HPDE6-E6E7 (cell line): ENCODE measurements at regions not wholly inside any gene's neighbourhood (a gene's known extent, or its start where the extent isn't known, plus 50 kb on each side); places are given as distances from the start of the nearest gene placed in this dataset.
"Not testable (repeated sequence)": the region's sequence is repeated elsewhere in the genome, so short reads cannot be mapped to it uniquely, and the experiment has no call there.

Source experiments
- DNase-seq: peaks from one replicate; pipeline ENCODE4 v3.0.0; 2011; ENCODE audit warnings: missing footprints; ENCODE audit errors: extremely low spot score

DNA sequence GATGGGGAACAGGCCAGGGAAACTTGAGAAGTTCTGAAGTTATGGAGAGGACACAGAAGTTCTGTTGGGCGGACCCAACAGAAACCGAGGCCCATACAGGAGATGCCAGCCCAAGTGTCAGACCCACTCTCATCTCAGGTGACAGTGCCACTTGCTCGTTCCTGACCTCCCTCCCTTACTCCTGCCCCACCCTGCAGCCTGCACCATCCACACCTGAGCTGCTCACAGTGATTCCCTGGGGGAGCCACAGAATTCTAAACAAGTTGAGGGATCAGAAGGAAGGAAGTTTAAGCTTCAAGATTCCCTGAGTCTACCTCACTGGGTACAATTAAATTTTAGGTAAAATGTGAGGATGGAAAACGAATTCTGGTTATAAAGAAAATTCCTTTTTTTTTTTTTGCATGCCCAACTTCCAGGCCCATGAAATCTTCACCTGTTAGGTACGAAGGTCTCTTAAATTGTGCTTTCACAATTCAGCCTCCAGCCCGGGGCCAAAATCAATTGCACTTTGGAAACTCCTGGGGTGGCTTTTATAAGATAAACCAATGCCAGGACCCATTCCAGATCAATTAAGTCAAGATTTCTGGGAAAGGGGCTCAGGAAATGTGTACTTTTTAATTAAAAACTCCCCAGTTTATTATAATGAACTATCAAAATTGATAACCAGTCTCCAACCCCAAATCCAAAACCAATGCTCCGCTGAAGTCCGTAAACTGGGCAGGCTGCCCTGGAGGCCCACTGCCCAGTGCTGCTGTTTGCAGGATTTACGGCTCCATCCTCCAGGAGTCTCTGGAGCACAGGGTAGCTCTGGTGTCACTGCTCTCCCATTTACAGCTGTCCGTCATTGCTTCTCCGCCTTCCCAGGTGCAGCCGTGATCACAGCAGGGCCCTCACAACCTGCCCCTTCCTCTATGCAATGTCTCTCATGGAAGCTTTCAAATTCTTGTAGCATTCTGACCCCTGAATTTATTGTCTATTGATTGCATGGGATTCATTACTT, 643.5 kb downstream of the UQCRFS1 start:
- DNase-seq = no peak

DNA sequence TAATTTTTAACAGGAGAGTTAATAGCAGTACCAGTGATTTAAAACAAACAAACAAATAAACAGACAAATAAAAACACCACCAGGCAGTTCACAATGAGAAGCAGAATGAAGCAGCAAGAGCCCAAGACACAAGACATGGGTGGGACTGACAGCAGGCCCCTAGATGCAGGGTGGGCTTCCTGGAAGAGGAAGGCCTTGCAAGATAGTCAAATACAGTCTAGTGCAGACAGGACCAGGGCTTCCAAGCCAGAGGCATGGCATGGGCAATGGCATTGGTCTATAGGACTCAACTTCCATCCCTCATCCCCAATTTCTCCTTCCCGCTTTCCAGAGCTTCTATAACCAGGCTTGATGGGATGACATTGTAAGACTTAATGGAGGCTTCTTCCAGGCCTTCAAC, 645.1 kb downstream of the UQCRFS1 start:
- DNase-seq = no peak

DNA sequence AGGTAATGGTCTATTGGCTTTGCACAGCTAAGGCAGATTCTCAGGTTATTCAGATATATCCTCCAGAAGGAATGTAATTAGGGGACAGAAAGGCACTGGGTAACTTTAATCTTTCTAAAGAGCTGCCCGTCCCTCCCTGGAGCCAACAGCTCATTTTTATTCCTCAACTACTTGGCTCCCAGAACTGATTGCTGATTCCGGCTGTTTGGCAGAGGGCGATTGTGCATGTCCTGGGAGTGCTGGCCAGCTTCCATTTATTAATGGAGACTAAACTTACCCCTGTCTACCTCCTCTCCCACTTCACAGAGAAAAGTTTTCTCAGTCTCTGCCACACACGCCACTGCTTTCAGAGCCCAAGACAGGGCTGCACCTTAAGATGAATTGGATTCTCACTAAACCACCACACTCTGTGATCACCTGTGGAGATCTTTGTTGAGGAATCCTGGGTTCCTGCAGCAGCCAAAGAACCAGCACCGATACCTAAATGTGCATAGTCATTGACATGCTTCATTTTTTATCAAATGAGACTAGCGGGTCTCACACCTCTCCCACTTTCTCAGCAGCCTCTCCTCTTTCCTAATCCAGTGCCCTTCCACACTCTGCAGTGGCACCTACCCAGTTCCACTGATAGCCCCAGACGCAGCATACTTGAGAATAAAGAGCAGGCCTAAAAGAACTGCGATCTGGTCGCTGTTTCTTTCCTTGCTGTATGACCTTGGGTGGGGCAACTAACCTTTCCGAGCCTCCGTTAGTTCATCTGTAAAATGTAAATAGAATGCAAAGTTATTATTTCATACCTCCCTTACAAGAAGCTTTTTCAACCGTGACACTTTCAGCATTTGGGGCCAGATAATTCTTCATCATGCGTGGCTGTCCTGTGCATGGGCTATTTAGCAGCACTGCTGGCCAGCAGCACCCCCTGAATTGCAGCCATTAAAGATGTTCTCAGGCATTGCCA, 648.7 kb downstream of the UQCRFS1 start:
- DNase-seq = no peak

DNA sequence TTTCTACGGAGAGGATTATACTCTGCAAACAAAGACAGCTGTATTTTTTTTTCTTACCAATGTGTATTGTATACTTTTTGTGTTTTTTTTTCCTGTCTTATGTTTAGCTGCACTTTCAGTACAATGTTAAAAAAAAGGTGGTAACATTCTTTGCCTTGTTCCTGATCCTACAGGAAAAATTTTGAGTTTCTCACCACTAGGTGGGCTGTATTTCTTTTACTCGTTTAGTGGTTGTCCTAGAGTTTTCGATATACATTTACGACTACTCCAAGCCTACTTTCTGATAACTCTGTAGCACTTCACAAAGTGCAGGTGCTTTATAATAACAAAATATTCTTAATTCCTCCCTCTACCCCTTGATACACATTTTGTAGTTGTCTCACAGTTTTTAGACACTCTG, 652.2 kb downstream of the UQCRFS1 start:
- no peak for DNase-seq

DNA sequence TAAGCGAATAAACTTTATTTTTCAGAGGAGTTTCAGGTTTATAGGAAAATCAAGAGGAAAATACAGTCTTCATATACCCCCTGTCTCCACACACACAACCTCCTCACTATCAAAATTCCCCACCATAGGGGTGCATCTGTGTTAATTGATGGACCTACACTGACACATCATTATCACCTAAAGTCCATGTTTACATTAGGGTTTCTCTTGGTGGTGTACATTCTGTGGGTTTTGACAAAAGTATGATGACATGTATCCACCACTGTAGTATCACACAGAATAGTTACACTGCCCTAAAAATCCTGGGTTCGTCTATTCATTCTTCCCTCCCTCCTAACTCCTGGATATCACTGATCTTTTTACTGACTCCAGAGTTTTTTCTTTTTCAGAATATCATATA, 654.2 kb downstream of the UQCRFS1 start:
- DNase-seq = no peak

DNA sequence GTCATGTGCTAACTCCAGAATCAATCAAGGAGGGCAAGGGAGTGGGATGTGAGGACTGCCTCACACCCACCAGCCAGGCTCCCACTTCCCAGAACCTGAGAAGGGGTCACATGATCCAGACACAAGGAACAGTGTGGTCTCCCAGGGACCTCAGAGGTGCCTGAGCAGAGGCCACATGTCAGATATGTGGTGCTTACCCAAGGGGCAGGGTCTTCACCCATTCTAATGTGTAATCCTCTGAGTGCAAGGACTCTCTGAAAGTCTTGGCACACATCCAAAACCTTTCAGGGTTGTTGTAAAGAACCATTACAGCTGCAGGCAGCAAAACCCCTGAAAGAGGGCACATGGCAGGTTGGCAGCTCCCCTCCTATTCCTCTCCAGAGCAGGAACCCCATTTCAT, 656.6 kb downstream of the UQCRFS1 start:
- DNase-seq = no peak

DNA sequence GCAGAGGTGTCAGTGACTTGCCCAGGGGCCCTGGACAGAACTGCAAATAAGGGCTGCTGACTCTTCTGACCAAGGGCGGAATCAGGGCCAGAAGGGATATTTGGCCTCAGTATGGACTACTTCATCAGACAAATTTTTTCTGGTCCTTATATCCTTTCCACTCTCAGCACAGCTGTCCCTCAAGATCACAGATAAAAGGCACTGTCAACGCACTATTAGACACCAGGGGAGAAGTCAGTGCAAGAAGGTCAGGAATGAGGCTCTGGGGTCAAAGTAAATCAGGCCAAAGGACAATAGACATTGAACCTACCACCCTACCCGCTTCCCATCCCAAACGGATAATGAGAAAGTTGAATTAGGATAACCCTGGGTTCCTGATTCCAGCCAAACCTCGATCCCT, 657.6 kb downstream of the UQCRFS1 start:
- DNase-seq = no peak

DNA sequence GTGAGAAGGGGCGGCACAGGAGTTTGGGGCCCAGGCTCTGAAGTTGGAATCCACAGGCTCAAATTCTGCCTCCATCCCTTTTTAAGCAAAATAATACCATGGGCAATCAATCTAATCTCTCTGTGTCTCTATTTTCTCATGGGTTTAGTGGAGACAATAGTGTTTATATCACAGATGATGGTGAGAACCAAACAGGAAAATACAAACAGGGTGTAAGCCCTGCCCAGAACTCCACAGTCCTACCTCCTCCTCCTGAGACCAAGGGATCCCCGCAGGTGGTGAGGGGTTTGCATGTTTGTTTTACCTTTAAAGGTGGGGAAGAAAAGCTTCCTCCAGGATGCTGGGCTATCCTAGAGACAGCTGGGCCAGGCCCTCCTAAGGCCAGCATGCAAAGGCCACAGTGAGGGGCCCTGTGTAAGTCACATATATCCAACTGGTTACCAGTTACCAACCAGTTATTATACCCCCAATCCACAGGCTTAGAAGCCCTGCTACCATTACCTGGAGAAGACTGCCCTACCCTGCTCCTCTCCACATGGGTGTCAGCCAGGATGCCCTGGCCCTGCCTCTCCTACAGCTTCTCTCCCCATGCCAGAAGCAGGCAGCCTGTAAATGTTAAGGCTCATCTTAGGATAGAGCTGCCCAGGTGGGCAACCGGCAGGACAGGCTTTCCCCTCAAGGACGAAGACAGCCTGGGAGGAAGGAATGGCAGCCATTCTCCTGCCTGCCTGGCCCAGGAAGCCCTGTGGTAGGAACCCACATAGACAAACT, 658.4 kb downstream of the UQCRFS1 start:
- DNase-seq = no peak

DNA sequence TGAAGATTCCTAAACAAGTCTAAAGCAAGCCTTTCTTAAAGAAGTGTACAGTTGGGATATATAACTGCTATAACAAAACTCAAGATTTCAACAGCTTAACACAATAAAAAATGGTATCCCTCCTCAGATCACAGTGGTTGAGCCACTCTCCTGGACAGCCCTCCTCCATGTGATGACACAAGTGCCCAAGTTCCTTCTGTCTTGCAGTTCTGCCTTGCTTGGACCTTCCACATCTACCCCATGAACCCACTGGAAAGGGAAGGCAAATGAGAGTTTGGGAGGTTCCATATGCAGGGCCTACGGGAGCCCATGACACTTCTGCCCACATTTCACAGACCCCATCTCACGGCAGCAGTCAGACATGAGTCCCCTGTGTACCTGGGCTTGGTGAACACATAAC, 659.2 kb downstream of the UQCRFS1 start:
- DNase-seq = no peak

DNA sequence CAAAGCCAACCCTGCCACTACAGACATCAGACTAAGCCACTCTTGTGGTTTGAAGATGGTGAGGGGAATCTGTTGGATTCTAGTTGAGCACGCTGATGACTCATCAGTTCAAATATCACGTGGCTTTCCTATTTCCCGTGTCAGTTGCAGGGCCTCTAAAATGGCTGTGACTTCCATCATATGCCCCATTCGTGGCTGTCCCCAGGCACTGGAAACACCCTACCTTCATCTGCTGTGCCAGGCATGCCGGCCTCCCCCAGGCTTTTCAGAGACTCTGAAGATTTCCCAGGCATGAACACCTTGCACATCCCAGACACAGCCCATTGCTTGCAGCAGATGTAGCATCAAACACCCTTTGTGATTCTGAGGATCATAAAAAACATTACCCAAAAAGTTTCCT, 659.9 kb downstream of the UQCRFS1 start:
- no peak for DNase-seq

DNA sequence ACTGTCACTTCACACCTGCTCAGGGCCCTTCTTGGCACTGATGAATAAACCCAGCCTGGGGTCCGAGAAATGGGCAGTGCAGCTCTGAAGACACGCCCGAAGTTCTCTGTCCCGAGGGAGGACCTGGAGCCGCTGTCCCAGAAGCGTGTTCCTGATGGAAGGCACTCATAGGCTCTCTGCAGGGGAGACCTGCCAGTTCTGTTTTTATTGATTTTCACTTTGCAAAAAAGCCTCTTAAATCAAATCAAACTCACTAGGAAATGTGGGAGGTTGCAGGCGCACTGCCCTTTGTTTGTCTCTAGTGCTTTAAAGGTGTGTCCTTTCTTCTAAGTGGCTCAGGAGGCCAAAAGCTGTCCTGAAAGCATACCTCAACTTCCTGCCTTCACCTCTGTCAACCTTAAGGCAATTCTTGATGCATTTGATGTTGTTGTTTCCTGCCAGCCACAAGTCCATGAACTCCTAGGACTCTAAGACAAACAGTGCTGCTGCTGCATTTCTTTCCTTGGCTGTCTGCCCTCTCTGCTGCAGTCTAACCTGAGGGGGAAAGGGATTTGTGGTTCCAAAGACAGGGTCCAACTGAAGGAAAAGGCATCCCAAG, 663.2 kb downstream of the UQCRFS1 start:
- no peak for DNase-seq

DNA sequence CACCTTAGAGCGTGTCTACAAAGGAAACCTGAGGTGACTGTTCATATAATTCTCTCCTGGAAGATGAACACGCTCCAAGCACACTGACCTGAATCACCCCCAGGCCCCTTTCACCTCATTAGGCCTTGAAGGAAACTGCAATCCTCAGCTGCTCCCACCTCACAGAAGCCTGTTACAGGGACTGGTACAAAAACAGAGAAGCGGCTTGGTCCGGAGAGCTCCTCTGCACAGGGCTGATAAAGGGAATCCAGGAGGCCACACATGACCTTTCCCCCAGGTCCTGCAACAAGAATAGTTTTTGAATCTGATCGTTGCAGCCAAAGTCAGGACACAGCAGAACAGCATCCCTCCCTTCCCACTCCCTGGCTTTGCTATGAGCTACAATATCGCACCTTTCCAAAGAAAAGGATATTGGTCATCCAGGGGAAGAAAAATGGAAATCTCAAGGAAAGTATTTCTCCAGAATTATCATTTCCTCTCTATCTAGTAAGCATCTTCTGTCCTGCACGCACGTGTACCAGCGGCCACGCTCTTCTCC, 666.7 kb downstream of the UQCRFS1 start:
- DNase-seq = no peak

DNA sequence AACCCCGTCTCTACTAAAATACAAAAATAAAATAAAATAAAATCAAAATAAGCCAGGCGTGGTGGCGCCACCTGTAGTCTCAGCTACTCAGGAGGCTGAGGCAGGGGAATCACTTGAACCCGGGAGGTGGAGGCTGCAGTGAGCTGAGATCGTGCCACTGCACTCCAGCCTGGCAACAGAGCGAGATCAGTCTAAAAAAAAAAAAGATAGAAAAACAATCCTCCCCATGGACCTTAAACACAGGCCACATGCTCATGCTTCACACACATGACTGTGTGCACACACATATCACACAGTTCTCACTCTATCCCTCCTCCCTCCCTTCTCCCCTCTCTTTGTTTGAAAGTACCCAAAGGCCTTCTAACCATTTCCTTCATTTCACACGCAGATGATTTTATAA, 667.6 kb downstream of the UQCRFS1 start:
- not testable (repeated sequence) for DNase-seq

DNA sequence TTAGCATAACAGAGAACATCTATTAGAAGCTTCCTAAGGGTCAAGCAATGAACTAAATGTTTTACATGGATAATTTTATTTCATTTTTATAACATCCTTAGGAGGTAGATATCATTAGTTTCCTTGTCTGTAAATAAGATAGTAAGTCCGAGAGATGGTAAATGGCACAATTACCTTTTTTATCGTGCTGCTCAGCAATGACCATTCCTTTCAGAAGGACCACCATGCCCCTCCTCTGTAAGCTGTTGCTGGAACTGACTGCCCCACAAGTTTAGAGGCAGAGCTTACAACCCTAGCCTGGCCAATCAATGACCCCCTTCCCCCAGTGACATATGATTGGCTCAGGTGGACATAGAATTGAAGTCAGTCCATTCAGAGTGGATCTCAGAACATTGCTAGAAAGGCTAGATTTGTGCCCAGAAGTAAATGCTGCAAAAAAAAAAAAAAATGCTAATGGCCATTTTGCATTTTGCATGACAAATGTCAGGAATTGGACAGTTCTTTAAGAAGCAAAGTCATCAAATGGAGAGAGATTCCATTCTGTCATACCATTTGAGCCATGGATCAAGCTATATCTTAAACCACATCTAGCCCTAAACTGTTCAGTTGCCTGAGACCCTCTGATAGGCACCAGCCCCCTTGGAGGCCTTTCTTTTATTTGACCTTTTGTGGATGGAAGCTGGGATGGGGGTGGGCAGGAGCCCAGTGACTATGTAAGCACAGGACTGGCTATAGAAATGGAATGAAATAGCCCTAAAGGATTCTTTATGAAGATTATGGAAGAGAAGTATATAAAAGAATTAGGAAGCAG, 668.3 kb downstream of the UQCRFS1 start:
- no peak for DNase-seq

DNA sequence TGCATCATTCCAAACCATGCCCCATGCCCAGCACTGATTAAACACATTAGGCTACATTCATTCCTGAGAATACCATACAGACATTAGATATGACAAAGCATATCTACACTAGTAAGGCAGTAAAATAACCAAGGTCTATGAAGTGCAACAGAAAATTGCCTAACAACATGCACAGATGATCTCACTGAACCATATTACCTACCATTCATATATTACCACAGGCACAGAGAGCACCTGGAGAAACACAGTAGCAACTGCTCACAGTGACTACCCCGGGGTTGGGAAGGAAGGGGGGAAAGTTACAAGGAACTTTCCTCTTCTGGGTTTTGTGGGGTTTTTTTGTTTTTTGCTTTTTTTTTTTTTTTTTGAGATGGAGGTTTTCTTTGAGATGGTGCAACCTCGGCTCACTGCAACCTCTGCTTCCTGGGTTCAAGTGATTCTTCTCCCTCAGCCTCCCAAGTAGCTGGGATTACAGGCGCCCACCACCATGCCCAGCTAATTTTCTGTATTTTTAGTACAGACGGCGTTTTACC, 669.6 kb downstream of the UQCRFS1 start:
- no peak for DNase-seq

DNA sequence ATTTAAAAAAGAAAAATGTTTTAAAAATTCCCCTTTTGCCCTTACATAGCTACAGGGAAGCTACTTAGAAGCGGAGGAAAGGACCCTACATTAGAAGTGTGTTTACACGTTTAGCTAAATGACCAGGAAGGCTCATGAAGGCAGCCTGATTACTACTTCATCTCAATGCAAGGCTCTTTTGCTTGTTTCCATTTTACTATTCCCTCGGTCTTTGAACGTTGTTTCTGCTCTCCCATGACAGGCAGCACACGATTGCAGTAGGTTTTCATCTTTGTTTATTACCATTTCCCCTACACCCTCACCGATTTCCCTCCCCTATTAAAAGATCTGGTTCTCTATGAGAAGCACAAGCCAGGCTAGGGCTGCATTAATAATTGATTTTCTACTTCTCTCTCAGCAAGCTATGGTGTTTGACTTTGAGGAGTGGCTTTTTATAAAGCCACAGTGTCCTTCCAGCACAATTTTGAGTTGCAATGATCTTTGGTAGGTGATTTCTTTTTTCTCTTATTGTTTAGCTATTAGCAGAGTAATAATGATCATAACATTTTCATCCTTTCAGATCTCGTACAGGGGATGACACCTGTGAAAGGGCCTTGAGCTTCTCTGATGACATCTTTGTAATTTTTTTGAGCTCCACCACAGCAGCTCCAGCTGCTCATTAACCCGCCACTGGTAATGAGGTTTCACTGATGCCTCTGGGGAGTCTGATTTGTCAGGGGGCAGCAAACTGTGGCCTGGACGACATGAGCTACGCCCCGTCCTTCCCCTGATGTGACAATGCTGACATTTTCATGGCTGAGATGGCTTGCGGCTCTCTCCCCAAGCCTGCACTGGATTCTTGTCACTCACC, 670.3 kb downstream of the UQCRFS1 start:
- no peak for DNase-seq

DNA sequence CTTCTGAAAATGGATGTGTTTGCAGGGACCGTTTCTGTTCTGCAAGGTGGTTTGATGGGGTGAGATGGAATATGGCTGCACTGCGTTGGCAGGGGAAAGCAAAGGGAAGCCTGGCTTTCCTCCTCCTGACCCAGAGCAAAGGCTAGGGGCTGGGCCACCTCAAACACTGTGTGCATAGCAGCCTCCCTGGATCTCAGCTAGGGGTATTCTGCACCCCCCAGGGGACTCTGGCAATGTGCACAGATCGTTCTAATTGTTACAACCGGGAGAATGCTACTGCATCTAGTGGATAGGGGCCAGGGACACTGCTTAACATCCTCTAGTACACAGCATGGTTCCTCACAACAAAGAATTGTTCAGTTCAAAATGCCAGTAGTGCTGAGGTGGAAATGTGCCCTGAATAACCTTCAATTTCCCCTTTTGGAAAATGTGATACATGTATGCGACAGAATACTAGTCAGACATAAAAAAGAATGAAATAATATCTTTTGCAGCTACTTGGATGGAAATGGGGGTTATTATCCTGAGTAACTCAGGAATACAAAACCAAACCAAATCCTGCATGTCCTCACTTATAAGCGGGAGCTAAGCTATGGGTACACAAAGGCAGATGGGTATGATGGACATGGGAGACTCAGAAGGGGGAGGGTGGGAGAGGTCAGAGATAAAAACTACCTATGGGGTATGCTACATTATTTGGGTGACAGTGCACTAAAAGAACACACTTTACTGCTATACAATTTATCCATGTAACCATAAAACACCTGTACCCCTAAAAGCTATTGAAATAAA, 671.2 kb downstream of the UQCRFS1 start:
- DNase-seq = no peak

DNA sequence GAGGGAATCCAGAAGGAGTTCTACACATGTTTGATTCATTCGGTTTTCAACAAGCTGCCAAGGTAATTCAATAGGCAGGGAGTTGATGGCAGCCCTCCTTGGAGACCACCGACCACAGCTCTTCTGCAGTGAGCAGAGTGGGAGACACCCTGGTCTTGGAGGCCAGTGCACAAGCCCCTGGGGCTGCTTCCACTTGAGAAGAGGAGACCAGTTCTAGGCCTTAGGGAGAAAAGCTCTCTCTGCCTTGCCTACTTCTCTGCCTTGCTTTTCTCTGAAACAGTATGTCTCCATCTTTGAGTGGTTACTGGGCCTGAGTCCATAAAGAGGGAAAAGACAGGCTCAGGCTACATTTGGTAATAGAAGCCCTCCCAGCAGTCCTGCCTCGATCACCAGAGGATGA, 671.9 kb downstream of the UQCRFS1 start:
- DNase-seq = no peak
